NCI-H526 (cell line): ENCODE measurements at regions not wholly inside any gene's neighbourhood (a gene's known extent, or its start where the extent isn't known, plus 50 kb on each side); places are given as distances from the start of the nearest gene placed in this dataset.
A peak's percentile ranks its signal among the peaks of the same experiment; 100 is the strongest.

Experiments
- DNase-seq, 2 experiments: peaks; one replicate each; lab custom pipeline; 2025; lab: John Stamatoyannopoulos, UW

DNA sequence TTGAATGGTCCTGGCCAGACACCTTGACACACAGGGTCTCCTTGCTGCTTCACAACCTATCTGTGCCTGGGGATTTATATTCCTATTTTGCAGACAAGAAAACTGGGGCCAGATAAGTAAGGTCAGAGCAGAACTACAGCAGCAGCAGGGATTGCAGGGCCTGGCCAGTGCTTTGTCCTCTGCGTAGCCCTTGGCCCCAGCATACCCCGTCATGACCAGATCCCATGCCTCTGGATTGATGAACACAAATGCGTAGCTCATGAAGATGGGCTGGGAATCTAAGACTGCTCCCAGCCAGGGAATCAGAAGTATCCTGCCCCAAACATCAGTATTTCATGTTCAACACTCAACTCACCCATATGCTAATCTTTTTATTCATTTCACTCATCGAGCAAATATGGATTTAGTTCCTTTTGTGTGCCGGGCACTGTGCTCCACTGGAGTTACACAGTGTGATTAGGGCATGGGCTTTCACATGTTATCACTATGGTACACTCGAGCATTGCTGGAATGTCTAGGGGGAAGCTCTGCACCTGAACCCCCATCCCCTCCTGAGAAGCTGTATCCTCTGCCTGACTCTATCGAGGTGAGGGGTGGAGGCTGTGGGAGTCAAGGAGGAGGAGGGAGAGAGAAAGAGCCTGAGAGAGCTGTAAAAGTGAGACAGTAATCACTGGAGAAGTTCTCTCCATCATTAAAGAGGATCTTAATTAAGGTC lies 143.3 kb downstream of the CYP26B1 start:
- DNase-seq, result no peak

GRCh38 chr2:72003796-72004195 lies 143.9 kb downstream of the CYP26B1 start:
- DNase-seq, result no peak

GRCh38 chr2:72003124-72003523 lies 144.5 kb downstream of the CYP26B1 start:
- no peak for DNase-seq

- DNase-seq, result no peak
Observed at GRCh38 chr2:72001937-72002690, 145.5 kb downstream of the CYP26B1 start.

DNA sequence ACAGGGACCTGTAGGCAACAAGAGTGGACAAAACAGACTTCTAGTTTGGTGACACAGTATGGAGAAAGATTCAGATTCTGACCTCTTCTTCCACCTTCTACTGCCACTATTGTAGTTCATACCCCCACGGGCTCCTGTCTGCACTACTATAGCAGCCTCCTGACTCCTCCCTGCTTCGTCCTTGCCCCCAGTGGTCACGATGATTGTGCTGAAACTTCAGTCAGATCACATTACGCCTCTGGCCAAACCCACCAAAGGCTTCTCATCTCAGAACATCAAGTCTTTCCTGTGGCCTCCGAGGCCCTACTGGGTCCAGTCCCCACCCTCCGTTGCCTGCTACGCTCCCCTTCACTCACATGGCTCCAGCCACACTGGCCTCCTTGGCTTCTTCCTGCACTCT lies 147.6 kb downstream of the CYP26B1 start:
- DNase-seq, result no peak

DNA sequence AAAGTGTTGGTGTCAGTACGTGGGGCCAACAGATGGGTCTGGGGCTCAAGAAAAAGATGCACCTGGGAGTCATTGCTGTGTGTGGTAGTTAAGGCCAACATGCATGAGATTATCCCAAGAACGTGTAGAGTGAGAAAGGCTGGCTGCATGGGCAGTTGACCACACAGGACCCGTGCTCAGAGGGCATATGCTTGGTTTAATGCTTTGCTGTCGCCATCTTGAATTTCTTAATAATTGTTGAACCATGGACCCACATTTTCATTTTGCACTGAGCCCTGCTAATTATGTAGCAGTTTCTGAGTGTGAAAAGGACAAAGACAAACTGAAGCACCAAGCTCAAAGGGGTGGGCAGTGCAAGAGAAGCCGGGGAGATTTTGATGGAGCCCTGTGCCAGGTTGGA lies 148.1 kb downstream of the CYP26B1 start:
- DNase-seq, result no peak

- no peak for DNase-seq
Observed at GRCh38 chr2:71997843-71998242, 149.8 kb downstream of the CYP26B1 start.

DNA sequence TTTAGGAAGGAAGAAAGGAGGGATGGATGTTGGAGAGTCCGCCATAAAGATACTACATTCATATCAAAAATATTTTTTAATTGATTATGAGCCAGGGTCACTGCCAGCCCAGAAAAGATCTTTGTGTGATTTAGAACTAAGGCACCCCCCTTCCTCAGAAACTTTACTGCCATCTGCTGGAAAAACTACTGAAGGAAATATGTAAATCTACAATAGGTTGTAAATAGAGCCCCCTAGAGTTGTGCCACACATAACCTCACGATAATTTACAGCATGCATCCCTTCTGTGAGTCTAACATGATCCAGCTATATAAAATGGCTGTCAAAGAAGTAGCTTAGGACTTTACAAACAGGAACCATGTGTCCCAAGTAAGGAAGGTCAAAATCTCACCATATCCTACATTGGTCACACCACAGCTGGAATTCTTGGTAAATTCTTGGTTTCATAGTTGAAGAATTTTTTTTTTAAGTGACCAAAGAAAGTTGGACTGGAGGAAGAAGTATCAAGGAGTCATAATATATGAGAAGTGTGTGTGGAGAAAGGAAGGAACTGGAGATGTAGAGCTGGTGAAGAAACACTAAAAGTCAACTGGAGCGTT lies 152.5 kb downstream of the CYP26B1 start:
- peak in 1 of 2 experiments; percentile 24 for DNase-seq

GRCh38 chr2:71992036-71992435 lies 155.6 kb downstream of the CYP26B1 start:
- no peak for DNase-seq

GRCh38 chr2:71991397-71991796 lies 156.3 kb downstream of the CYP26B1 start:
- DNase-seq, result no peak

GRCh38 chr2:71990826-71991225 lies 156.8 kb downstream of the CYP26B1 start:
- DNase-seq, result no peak

DNA sequence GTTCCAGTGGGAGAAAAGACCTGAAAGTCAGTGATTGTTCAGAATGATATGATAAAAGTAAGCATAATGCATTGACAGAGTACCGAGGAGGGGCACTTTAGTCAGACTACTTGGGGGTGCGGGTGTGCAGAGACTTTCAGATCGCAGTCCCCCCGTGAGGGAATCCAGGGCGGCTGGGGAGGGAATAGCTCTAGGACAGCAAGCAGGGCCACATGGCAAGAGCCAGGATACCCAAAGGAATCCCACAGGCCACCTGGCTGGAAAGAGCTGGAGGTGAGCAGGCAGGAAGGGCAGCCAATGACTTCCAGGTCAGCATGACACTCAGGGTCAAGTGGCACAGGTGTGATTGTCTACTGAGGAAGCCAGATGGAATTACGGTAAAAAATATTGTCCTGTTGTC lies 157.5 kb downstream of the CYP26B1 start:
- no peak for DNase-seq

DNA sequence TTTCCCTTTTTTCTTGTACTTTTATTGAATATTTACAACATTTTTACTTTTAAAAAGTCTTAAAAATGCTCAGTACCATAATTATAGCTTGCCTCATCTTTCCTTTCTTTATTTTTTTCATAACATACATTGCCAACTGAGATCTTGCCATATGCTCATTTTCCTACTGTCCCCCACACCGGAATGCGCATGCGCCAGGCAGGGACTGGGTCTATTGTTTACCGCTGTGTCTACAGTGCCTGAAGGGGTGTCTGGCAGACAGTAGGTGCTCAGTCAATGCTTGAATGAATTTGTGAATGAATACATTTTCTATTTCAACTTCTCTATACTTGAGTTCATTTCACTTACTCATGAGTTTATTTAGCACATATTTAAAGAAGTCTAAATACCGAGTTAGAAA lies 158.0 kb downstream of the CYP26B1 start:
- DNase-seq, result no peak

GRCh38 chr2:71988170-71988569 lies 159.5 kb downstream of the CYP26B1 start:
- DNase-seq, result no peak

DNA sequence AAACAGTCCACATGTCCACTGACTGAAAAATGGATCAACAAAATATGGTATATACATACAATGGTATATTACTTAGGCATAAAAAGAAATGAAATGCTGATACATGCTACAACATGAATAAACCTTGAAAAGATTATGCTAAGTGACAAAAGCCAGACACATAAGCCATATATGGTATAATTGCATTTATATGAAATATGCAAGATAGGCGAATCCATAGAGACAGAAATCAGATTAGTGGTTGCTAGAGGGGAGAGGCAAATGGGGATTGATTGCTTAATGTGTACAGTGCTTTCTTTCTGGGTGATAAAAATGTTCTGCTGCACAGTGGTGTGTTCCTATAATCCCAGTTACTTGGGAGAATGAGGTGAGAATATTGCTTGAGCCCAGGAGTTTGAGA lies 171.0 kb downstream of the CYP26B1 start:
- DNase-seq, result no peak

DNA sequence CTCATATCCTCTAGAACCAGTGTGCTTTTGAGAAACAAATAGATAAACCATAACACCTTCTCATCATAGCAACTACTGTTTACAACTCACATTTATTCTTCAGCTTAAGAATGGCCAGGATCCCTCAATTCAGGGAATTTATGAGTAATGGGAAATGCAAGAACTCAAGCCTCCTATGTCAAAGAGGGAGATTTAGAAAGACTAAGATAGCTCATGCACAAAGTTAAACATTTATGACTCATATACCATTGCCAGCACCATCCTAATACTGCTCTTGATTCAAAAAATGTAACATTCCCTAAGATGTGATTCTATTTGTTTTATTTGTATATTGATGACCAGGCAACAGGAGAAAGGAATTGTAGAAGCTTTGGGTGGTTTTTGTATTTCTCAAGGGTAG lies 172.8 kb downstream of the CYP26B1 start:
- no peak for DNase-seq

- DNase-seq, result no peak
Observed at GRCh38 chr2:71971493-71971892, 176.2 kb downstream of the CYP26B1 start.

- no peak for DNase-seq
Observed at GRCh38 chr2:71965530-71965929, 182.1 kb downstream of the CYP26B1 start.

GRCh38 chr2:71962911-71963694 lies 184.6 kb downstream of the CYP26B1 start:
- no peak for DNase-seq

DNA sequence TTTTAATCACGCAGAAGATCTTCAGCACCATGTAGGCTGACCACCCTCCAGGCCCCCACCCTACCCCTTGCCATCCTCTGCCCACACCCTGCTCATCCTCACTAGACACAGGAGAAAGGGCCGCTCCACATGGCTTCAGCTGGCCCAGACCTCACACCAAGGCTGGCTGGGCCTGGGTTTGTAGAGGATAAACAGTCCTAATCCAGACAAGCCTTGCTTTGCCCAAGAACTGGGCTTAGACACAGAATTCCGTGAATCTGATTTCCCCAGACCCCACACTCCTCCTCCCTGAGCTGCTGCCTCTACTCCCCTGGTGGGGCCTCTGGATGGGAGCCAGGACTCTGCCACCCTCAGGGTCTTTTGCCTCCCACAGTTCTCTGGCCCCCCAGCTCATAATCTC lies 185.3 kb downstream of the CYP26B1 start:
- DNase-seq, result no peak

GRCh38 chr2:71961289-71962027 lies 186.2 kb downstream of the CYP26B1 start:
- DNase-seq, result no peak

DNA sequence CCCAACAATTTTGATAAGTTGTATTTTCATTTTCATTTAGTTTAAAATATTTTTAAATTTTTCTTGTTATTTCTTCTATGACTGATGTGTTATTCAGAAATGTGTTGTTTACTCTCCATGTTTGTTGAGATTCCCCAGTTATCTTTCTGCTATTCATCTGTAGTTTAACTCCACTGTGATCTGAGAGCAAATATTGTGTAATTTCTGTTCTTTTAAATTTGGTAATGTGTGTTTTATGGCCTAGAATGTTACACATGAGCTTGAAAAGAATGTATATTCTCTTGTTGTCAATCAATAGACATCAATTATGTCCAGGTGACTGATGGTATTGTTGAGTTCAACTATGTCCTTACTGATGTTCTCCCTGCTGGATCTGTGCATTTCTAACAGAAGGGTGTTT lies 188.2 kb downstream of the CYP26B1 start:
- DNase-seq, result no peak
